ENCODE measurements at regions not wholly inside any gene's neighbourhood (a gene's known extent, or its start where the extent isn't known, plus 50 kb on each side); places are given as distances from the start of the nearest gene placed in this dataset.

DNA sequence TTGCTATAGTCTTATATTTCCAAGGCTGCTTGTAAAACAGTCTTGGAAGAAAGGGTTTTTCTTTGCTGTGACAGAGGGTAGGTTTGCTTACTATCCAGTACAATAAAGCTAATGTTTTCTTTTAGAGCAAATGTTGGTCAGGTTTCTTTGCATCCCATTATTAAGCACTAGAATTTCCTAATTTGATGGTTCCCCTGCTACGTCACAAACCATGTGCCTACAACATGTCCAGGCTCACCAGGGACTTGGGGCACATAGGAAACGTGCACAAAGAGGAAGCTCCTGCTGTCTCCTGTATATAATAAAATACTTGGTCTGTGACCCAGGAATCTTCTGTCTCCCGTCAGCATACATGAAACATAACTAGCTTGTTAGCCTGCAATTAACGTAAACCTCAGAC lies 486.3 kb upstream of the LRFN5 start:
- no peak for TF ChIP-seq POLR2A (IDR thresholded peaks at IDR 0.05)
- TF ChIP-seq, protein P1, sequence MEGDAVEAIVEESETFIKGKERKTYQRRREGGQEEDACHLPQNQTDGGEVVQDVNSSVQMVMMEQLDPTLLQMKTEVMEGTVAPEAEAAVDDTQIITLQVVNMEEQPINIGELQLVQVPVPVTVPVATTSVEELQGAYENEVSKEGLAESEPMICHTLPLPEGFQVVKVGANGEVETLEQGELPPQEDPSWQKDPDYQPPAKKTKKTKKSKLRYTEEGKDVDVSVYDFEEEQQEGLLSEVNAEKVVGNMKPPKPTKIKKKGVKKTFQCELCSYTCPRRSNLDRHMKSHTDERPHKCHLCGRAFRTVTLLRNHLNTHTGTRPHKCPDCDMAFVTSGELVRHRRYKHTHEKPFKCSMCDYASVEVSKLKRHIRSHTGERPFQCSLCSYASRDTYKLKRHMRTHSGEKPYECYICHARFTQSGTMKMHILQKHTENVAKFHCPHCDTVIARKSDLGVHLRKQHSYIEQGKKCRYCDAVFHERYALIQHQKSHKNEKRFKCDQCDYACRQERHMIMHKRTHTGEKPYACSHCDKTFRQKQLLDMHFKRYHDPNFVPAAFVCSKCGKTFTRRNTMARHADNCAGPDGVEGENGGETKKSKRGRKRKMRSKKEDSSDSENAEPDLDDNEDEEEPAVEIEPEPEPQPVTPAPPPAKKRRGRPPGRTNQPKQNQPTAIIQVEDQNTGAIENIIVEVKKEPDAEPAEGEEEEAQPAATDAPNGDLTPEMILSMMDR (IDR thresholded peaks at IDR 0.05) = no peak

Measured in stomach (tissue), 4 donors.